Body of pancreas (tissue), 4 donors: ENCODE measurements at regions not wholly inside any gene's neighbourhood (a gene's known extent, or its start where the extent isn't known, plus 50 kb on each side); places are given as distances from the start of the nearest gene placed in this dataset.

ENCODE experiments used
- POLR2A ChIP-seq, 3 donors: fragments of 450-650 bp; IDR thresholded peaks; one replicate each; pipeline ENCODE4 v1.6.1; 2016; ENCODE audit warnings: antibody characterized with exemption in 3 of 3, mild to moderate bottlenecking in 2 of 3
- TF ChIP-seq, protein P1 (sequence below), 7 experiments: fragments of 450-650 bp in 4 of 7; fragments of 200-600 bp in 3 of 7; sonication (generic) in 3 of 7; IDR thresholded peaks; one replicate each; pipeline ENCODE4 v1.5.1; 2016 to 2019; ENCODE audit warnings: antibody characterized with exemption in 7 of 7

DNA sequence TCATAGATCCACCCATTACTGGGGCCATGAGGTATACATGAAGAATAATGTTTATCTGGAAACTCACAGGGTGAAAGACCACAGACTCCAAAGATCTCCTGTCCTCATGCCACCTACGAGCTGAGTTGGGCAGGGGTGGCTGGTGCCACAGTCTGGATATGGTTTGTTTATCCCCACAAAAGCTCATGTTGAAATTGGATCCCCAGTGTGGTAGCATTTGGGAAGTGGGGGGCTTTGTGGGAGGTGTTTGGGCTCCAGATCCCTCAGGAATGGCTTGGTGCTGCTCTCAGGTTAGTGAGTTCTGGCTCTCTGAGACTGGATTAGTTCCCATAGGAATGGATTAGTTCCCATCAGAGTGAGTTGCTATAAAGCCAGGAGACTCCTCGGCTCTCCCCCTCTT, 192.3 kb upstream of the FSCB start:
- TF ChIP-seq, protein P1, sequence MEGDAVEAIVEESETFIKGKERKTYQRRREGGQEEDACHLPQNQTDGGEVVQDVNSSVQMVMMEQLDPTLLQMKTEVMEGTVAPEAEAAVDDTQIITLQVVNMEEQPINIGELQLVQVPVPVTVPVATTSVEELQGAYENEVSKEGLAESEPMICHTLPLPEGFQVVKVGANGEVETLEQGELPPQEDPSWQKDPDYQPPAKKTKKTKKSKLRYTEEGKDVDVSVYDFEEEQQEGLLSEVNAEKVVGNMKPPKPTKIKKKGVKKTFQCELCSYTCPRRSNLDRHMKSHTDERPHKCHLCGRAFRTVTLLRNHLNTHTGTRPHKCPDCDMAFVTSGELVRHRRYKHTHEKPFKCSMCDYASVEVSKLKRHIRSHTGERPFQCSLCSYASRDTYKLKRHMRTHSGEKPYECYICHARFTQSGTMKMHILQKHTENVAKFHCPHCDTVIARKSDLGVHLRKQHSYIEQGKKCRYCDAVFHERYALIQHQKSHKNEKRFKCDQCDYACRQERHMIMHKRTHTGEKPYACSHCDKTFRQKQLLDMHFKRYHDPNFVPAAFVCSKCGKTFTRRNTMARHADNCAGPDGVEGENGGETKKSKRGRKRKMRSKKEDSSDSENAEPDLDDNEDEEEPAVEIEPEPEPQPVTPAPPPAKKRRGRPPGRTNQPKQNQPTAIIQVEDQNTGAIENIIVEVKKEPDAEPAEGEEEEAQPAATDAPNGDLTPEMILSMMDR (IDR thresholded peaks at IDR 0.05), result no peak
- TF ChIP-seq POLR2A (IDR thresholded peaks at IDR 0.05), result no peak
